Panc1 (cell line): ENCODE measurements at regions not wholly inside any gene's neighbourhood (a gene's known extent, or its start where the extent isn't known, plus 50 kb on each side); places are given as distances from the start of the nearest gene placed in this dataset.

Experiments
- ATAC-seq: fragments of 200-7000 bp; cut with Tn5 transposase; 2 replicates; pipeline ENCODE4 v1.9.1; 2020; ENCODE audit warnings: mild to moderate bottlenecking, moderate library complexity
- BruUV-seq: library from RNA; stranded (reverse); fragments of 400-500 nt; replicated peaks from 2 replicates; lab custom pipeline; 2021; lab: Mats Ljungman, UMichigan
- CTCF ChIA-PET: fragments of 300-600 bp; sonication (Branson Sonifier 250); formaldehyde crosslinking; loops from one replicate; lab custom pipeline; 2022; ENCODE audit warnings: antibody characterized with exemption; lab: Charles Lee
- POLR2A ChIA-PET: fragments of 300-600 bp; sonication (Branson Sonifier 250); formaldehyde crosslinking; loops from one replicate; lab custom pipeline; 2022; ENCODE audit warnings: antibody characterized with exemption; lab: Charles Lee
- DNase-seq: peaks from one replicate; pipeline ENCODE4 v3.0.0-alpha.2; 2010; ENCODE audit warnings: low read depth, low spot score
- H3K27ac ChIP-seq: 2 replicates; pipeline ENCODE4 v1.5.1; 2011; ENCODE audit warnings: mild to moderate bottlenecking, low read length, inconsistent platforms
- H3K27me3 ChIP-seq: fragments of 200-500 bp; sonication (Bioruptor generic); 2 replicates; pipeline ENCODE4 v1.6.0; 2014; ENCODE audit warnings: low read length, inconsistent platforms; ENCODE audit not compliant: control insufficient read depth, insufficient read depth
- H3K36me3 ChIP-seq: fragments of 200-500 bp; sonication (Bioruptor generic); 2 replicates; pipeline ENCODE4 v1.5.1; 2014; ENCODE audit warnings: inconsistent platforms, mild to moderate bottlenecking, low read length, moderate library complexity; ENCODE audit not compliant: control insufficient read depth, insufficient read depth
- H3K4me1 ChIP-seq: 2 replicates; pipeline ENCODE4 v1.5.1; 2011; ENCODE audit warnings: inconsistent platforms, mild to moderate bottlenecking, low read length, moderate library complexity; ENCODE audit not compliant: control insufficient read depth, insufficient read depth
- H3K4me3 ChIP-seq, 2 experiments: 2 replicates each; pipeline ENCODE4 v1.5.1; 2011 to 2012; ENCODE audit warnings: low read depth in 2 of 2, low read length in 2 of 2, mild to moderate bottlenecking in 2 of 2, inconsistent platforms in 1 of 2, moderate library complexity in 1 of 2
- H3K9me3 ChIP-seq: fragments of 200-500 bp; sonication (Bioruptor generic); 2 replicates; pipeline ENCODE4 v1.5.1; 2014; ENCODE audit warnings: low read depth, mild to moderate bottlenecking, inconsistent platforms, low read length, moderate library complexity; ENCODE audit not compliant: control insufficient read depth, insufficient read depth
- CTCF ChIP-seq: fragments of 450-650 bp; IDR thresholded peaks from 2 replicates; pipeline ENCODE4 v1.5.1; 2017; ENCODE audit warnings: mild to moderate bottlenecking
- POLR2AphosphoS5 ChIP-seq: IDR thresholded peaks from 2 replicates; pipeline ENCODE4 v1.6.1; 2012; ENCODE audit warnings: mild to moderate bottlenecking, low read depth, low read length, moderate library complexity
- REST ChIP-seq, 2 experiments: IDR thresholded peaks; 2 replicates each; pipeline ENCODE4 v1.6.1; 2011 to 2012; ENCODE audit warnings: low read depth in 2 of 2, control low read depth in 1 of 2, low read length in 1 of 2, mild to moderate bottlenecking in 1 of 2, moderate library complexity in 1 of 2; ENCODE audit not compliant: insufficient read depth in 1 of 2
- SIN3A ChIP-seq: IDR thresholded peaks from 2 replicates; pipeline ENCODE4 v1.6.1; 2012; ENCODE audit warnings: low read depth, mild to moderate bottlenecking, low read length, moderate library complexity, borderline replicate concordance; ENCODE audit not compliant: insufficient read depth
- TCF7L2 ChIP-seq: IDR thresholded peaks from 2 replicates; pipeline ENCODE4 v1.6.1; 2011; ENCODE audit warnings: mild to moderate bottlenecking, low read depth, low read length, inconsistent platforms
- in situ Hi-C: cut with HindIII; loops from 2 replicates; pipeline ENCODE4 v1.10.0; 2016; ENCODE audit warnings: low sequenced_read_pairs, low pct_unique_long_range_greater_than_20kb
- intact Hi-C: fragments of 100-400 bp; cut with micrococcal nuclease; formaldehyde crosslinking; loops from one replicate; pipeline ENCODE4 v1.10.0; 2022; ENCODE audit not compliant: unreplicated experiment

GRCh38 chr7:66426996-66427395 lies 201.7 kb upstream of the KCTD7 start:
- TF ChIP-seq TCF7L2 (no peak), REST (IDR thresholded peaks at IDR 0.05; ENCODE audit: insufficient read depth in 1 of 2, low read depth in 2 of 2, low read length in 1 of 2) (no peak), SIN3A (no peak), POLR2AphosphoS5 (no peak), CTCF (no peak)
- ChIA-PET POLR2A (no interaction called here), CTCF (no interaction called here)
- Histone ChIP-seq H3K4me3 (no peak overlapping the region), H3K36me3 (no peaks in the 10 kb centered on the region), H3K9me3 (no peaks in the 10 kb centered on the region), H3K27me3 (no peaks in the 10 kb centered on the region), H3K4me1 (no peaks in the 10 kb centered on the region), H3K27ac (no peak overlapping the region)
- in situ Hi-C loops (no loop called here), intact Hi-C loops (no loop called here)
- DNase-seq (no peak), ATAC-seq (no peak)
- BruUV-seq, result no TSS peak

- POLR2A ChIA-PET, result no interaction called here
- BruUV-seq, result no TSS peak
- ATAC-seq (0 out of 2 replicates have a peak, but pooled peaks have one; percentile 17), DNase-seq (no peak)
- TF ChIP-seq CTCF (no peak), TCF7L2 (no peak), SIN3A (no peak), POLR2AphosphoS5 (no peak), REST (IDR thresholded peaks at IDR 0.05; ENCODE audit: insufficient read depth in 1 of 2, low read depth in 2 of 2, low read length in 1 of 2) (no peak)
- CTCF ChIA-PET, result no interaction called here
- intact Hi-C loops (no loop called here), in situ Hi-C loops (no loop called here)
- H3K36me3 ChIP-seq, result no peaks in the 10 kb centered on the region
- no peaks in the 10 kb centered on the region for H3K27me3 ChIP-seq
- no peak overlapping the region for H3K4me3 ChIP-seq
- H3K27ac ChIP-seq, result no peak overlapping the region
- H3K4me1 ChIP-seq, result no peaks in the 10 kb centered on the region
- no peaks in the 10 kb centered on the region for H3K9me3 ChIP-seq
Measured at GRCh38 chr7:66427956-66428355, 200.7 kb upstream of the KCTD7 start.
